ENCODE measurements at regions not wholly inside any gene's neighbourhood (a gene's known extent, or its start where the extent isn't known, plus 50 kb on each side); places are given as distances from the start of the nearest gene placed in this dataset.
A peak's percentile ranks its signal among the peaks of the same experiment; 100 is the strongest.

- TF ChIP-seq DMTF1 (CRISPR knock-in tag; IDR thresholded peaks at IDR 0.05) (no peak), ZNF12 (CRISPR knock-in tag; IDR thresholded peaks at IDR 0.05) (peak; percentile 55; the same call in 1 of the 2 replicates), SOX13 (IDR thresholded peaks at IDR 0.05) (peak; percentile 66; the same call in 1 of the 2 replicates), SOX13 (CRISPR knock-in tag; conservative IDR thresholded peaks at IDR 0.05 in 1 of 2, IDR thresholded peaks at IDR 0.05 in 1 of 2) (peak in 1 of 2 experiments; percentile 89; a peak in 2 of 4 replicates), LCORL (IDR thresholded peaks at IDR 0.05) (no peak), LCORL (CRISPR knock-in tag; IDR thresholded peaks at IDR 0.05) (peak; percentile 92), PHB2 (IDR thresholded peaks at IDR 0.05; ENCODE audit: partially characterized antibody) (no peak), ZNF296 (CRISPR knock-in tag; conservative IDR thresholded peaks at IDR 0.05) (no peak), ZNF496 (CRISPR knock-in tag; IDR thresholded peaks at IDR 0.05; ENCODE audit: insufficient replicate concordance) (no peak), XRCC5 (optimal IDR thresholded peaks at IDR 0.05; ENCODE audit: low read length) (no peak), NRL (CRISPR knock-in tag; IDR thresholded peaks at IDR 0.05; ENCODE audit: borderline replicate concordance) (peak; percentile 62; the same call in 1 of the 2 replicates), SIN3A (IDR thresholded peaks at IDR 0.05; ENCODE audit: borderline replicate concordance, low read depth, low read length) (no peak), DNMT1 (CRISPR knock-in tag; IDR thresholded peaks at IDR 0.05) (0 out of 2 replicates have a peak, but pooled peaks have one; percentile 14), ZNF577 (CRISPR knock-in tag; IDR thresholded peaks at IDR 0.05; ENCODE audit: borderline replicate concordance, low read depth) (no peak), ZC3H13 (CRISPR knock-in tag; IDR thresholded peaks at IDR 0.05) (no peak), ZNF616 (CRISPR knock-in tag; IDR thresholded peaks at IDR 0.05; ENCODE audit: low read depth) (no peak), ZNF207 (IDR thresholded peaks at IDR 0.05; ENCODE audit: borderline replicate concordance) (no peak), ZBTB26 (CRISPR knock-in tag; IDR thresholded peaks at IDR 0.05; ENCODE audit: borderline replicate concordance) (peak; percentile 49), ZNF766 (CRISPR knock-in tag; IDR thresholded peaks at IDR 0.05; ENCODE audit: borderline replicate concordance) (0 out of 2 replicates have a peak, but pooled peaks have one; percentile 18), KDM5B (CRISPR knock-in tag; IDR thresholded peaks at IDR 0.05; ENCODE audit: borderline replicate concordance) (peak; percentile 30; the same call in 1 of the 2 replicates), SRSF4 (IDR thresholded peaks at IDR 0.05; ENCODE audit: low read depth, low read length, poor library complexity, severe bottlenecking) (no peak), IKZF4 (CRISPR knock-in tag; IDR thresholded peaks at IDR 0.05; ENCODE audit: borderline replicate concordance, low read depth, not compliant biosample characterization) (no peak), PCBP1 (IDR thresholded peaks at IDR 0.05; ENCODE audit: borderline replicate concordance, low read depth, low read length) (no peak), MLLT10 (CRISPR knock-in tag; IDR thresholded peaks at IDR 0.05) (no peak), ZNF619 (CRISPR knock-in tag; IDR thresholded peaks at IDR 0.05) (no peak), TOPORS (CRISPR knock-in tag; IDR thresholded peaks at IDR 0.05) (peak; percentile 46; the same call in 1 of the 2 replicates)
- TF ChIP-seq, protein P1, sequence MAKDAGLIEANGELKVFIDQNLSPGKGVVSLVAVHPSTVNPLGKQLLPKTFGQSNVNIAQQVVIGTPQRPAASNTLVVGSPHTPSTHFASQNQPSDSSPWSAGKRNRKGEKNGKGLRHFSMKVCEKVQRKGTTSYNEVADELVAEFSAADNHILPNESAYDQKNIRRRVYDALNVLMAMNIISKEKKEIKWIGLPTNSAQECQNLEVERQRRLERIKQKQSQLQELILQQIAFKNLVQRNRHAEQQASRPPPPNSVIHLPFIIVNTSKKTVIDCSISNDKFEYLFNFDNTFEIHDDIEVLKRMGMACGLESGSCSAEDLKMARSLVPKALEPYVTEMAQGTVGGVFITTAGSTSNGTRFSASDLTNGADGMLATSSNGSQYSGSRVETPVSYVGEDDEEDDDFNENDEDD (CRISPR knock-in tag; IDR thresholded peaks at IDR 0.05; ENCODE audit: borderline replicate concordance), result peak; percentile 14; the same call in 1 of the 2 replicates
These were observed 77.0 kb downstream of the FOXA2 start (continued) for GRCh38 chr20:22507240-22507961.

Data from HepG2 (cell line).